Choroid plexus epithelial cell (primary cell): ENCODE measurements at regions not wholly inside any gene's neighbourhood (a gene's known extent, or its start where the extent isn't known, plus 50 kb on each side); places are given as distances from the start of the nearest gene placed in this dataset.

Source experiments
- DNase-seq: peaks from one replicate; pipeline ENCODE4 v3.0.0-alpha.2; 2010; ENCODE audit warnings: low read depth
- H3K4me3 ChIP-seq: 2 replicates; pipeline ENCODE4 v1.5.1; 2011; ENCODE audit warnings: low read depth, mild to moderate bottlenecking, control low read depth, low read length, moderate library complexity
- TF ChIP-seq, protein P1 (sequence below): conservative IDR thresholded peaks from 2 replicates; pipeline ENCODE4 v1.5.1; 2011; ENCODE audit warnings: low read depth, mild to moderate bottlenecking, control low read depth, inconsistent platforms, low read length, moderate library complexity

- TF ChIP-seq, protein P1, sequence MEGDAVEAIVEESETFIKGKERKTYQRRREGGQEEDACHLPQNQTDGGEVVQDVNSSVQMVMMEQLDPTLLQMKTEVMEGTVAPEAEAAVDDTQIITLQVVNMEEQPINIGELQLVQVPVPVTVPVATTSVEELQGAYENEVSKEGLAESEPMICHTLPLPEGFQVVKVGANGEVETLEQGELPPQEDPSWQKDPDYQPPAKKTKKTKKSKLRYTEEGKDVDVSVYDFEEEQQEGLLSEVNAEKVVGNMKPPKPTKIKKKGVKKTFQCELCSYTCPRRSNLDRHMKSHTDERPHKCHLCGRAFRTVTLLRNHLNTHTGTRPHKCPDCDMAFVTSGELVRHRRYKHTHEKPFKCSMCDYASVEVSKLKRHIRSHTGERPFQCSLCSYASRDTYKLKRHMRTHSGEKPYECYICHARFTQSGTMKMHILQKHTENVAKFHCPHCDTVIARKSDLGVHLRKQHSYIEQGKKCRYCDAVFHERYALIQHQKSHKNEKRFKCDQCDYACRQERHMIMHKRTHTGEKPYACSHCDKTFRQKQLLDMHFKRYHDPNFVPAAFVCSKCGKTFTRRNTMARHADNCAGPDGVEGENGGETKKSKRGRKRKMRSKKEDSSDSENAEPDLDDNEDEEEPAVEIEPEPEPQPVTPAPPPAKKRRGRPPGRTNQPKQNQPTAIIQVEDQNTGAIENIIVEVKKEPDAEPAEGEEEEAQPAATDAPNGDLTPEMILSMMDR, result no peak
- no peak for DNase-seq
- no peak overlapping the region for H3K4me3 ChIP-seq
Observed at GRCh38 chr13:50671497-50671850, 172.0 kb downstream of the DLEU7 start.

GRCh38 chr13:50672025-50672424, 171.5 kb downstream of the DLEU7 start:
- TF ChIP-seq, protein P1, result no peak

DNA sequence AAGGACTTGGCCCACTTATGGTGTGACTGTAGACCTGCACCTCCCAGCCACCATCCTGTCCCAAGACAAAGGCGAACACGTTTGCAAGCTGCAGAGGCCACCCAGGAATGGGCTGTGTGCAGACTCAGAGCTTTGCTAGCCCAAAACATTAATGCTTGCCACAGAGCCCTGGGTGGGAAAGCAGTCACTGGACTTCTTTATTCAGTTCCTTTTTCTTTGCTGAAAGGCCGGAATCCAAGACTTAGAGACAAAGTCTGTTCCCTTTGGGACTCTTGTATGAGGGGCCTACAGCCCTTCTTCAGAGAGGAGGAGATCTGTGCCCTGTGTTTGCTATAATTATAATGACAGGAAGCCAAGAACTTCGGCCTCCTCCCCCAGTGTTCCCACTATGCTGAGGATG, 167.8 kb downstream of the DLEU7 start:
- no peak overlapping the region for H3K4me3 ChIP-seq
- no peak for DNase-seq
- TF ChIP-seq, protein P1, result no peak

More at GRCh38 chr13:50672025-50672424, 171.5 kb downstream of the DLEU7 start:
- DNase-seq, result no peak
- no peak overlapping the region for H3K4me3 ChIP-seq

GRCh38 chr13:50676602-50677001, 166.9 kb downstream of the DLEU7 start:
- H3K4me3 ChIP-seq, result no peak overlapping the region
- TF ChIP-seq, protein P1, result no peak
- DNase-seq, result peak; percentile 69

- no peak overlapping the region for H3K4me3 ChIP-seq
- TF ChIP-seq, protein P1, result no peak
- no peak for DNase-seq
Observed at GRCh38 chr13:50677258-50677657, 166.2 kb downstream of the DLEU7 start.

- no peak for DNase-seq
- TF ChIP-seq, protein P1, result no peak
- H3K4me3 ChIP-seq, result no peak overlapping the region
Observed at GRCh38 chr13:50677687-50678463, 165.6 kb downstream of the DLEU7 start.
